GM12878 (cell line): ENCODE measurements at regions not wholly inside any gene's neighbourhood (a gene's known extent, or its start where the extent isn't known, plus 50 kb on each side); places are given as distances from the start of the nearest gene placed in this dataset.

ENCODE experiments used
- ATAC-seq: fragments of 200-7000 bp; cut with Tn5 transposase; 3 replicates; pipeline ENCODE4 v1.9.1; 2020; ENCODE audit warnings: mild to moderate bottlenecking, moderate library complexity
- BruUV-seq: library from RNA; stranded (reverse); fragments of 400-500 nt; replicated peaks from 2 replicates; lab custom pipeline; 2021; lab: Mats Ljungman, UMichigan
- CTCF ChIA-PET: fragments of 300-600 bp; sonication (Branson Sonifier 250); formaldehyde crosslinking; extraction: SDS; loops from one replicate; lab custom pipeline; 2021; ENCODE audit warnings: inconsistent platforms; lab: Yijun Ruan, JAX
- POLR2A ChIA-PET: fragments of 350-600 bp; formaldehyde crosslinking; extraction: SDS; loops from one replicate; lab custom pipeline; 2021; ENCODE audit warnings: inconsistent platforms; lab: Charles Lee
- RAD21 ChIA-PET: fragments of 300-600 bp; sonication (Branson Sonifier 250); formaldehyde crosslinking; loops from one replicate; lab custom pipeline; 2023; ENCODE audit warnings: antibody characterized with exemption; ENCODE audit not compliant: unreplicated experiment; lab: Charles Lee
- SMC1A ChIA-PET: fragments of 300-600 bp; sonication (Branson Sonifier 250); formaldehyde crosslinking; loops from one replicate; lab custom pipeline; 2023; ENCODE audit not compliant: unreplicated experiment, uncharacterized antibody; lab: Charles Lee
- DNase-seq: peaks from one replicate; pipeline ENCODE4 v3.0.0-alpha.2; 2011; ENCODE audit warnings: low read depth, low spot score
- FAIRE-seq: peaks from 3 replicates; lab custom pipeline; 2011; peaks lifted over from hg19 to GRCh38; lab: Jason Lieb, UNC
- H2AFZ ChIP-seq: 2 replicates; pipeline ENCODE4 v1.6.0; 2011; ENCODE audit warnings: low read depth, low read length, control low read depth; ENCODE audit not compliant: control insufficient read depth
- H3K27ac ChIP-seq: 2 replicates; pipeline ENCODE4 v1.5.1; 2011; ENCODE audit warnings: control low read depth; ENCODE audit not compliant: control insufficient read depth, insufficient read depth
- H3K27me3 ChIP-seq, 2 experiments: replicated peaks in 1 of 2; 2 replicates each; pipeline versions ENCODE4 v1.6.0 to v1.6.1; 2011; ENCODE audit warnings: low read length in 1 of 2; ENCODE audit not compliant: control insufficient read depth in 2 of 2, insufficient read depth in 2 of 2
- H3K36me3 ChIP-seq, 2 experiments: 2 replicates each; pipeline ENCODE4 v1.5.1; 2011; ENCODE audit warnings: low read length in 1 of 2; ENCODE audit not compliant: control insufficient read depth in 2 of 2, insufficient read depth in 2 of 2
- H3K4me1 ChIP-seq: 2 replicates; pipeline ENCODE4 v1.6.1; 2011; ENCODE audit warnings: mild to moderate bottlenecking, low read length, moderate library complexity, mixed read lengths; ENCODE audit not compliant: control insufficient read depth, insufficient read depth
- H3K4me2 ChIP-seq: 2 replicates; pipeline ENCODE4 v1.6.0; 2011; ENCODE audit warnings: control low read depth; ENCODE audit not compliant: control insufficient read depth, insufficient read depth
- H3K4me3 ChIP-seq: fragments of 200-600 bp; sonication (generic); 2 replicates; pipeline ENCODE4 v1.5.1; 2016
- H3K79me2 ChIP-seq: 2 replicates; pipeline ENCODE4 v1.6.0; 2011; ENCODE audit warnings: low read length; ENCODE audit not compliant: control insufficient read depth, insufficient read depth
- H3K9ac ChIP-seq: 2 replicates; pipeline ENCODE4 v1.8.0; 2011; ENCODE audit warnings: low read length, control low read depth, mixed read lengths; ENCODE audit not compliant: control insufficient read depth, insufficient read depth
- H3K9me3 ChIP-seq: replicated peaks from 3 replicates; pipeline ENCODE4 v1.5.1; 2011; ENCODE audit warnings: mild to moderate bottlenecking, low read length; ENCODE audit not compliant: control insufficient read depth, insufficient read depth
- H4K20me1 ChIP-seq: 2 replicates; pipeline ENCODE4 v1.6.0; 2011; ENCODE audit not compliant: control insufficient read depth, insufficient read depth
- BCLAF1 ChIP-seq: fragments of 450-650 bp; IDR thresholded peaks from 2 replicates; pipeline ENCODE4 v1.6.1; 2017; ENCODE audit warnings: antibody characterized with exemption, mild to moderate bottlenecking, moderate library complexity
- FOS ChIP-seq: IDR thresholded peaks from 3 replicates; pipeline ENCODE4 v1.6.1; 2011; ENCODE audit warnings: borderline replicate concordance; ENCODE audit not compliant: insufficient read length; ENCODE audit errors: extremely low read depth
- NFYA ChIP-seq: IDR thresholded peaks from 2 replicates; pipeline ENCODE4 v1.6.1; 2011; ENCODE audit warnings: low read depth, mild to moderate bottlenecking, low read length, improper control_type of control experiment, borderline replicate concordance
- RCOR1 ChIP-seq: conservative IDR thresholded peaks from 2 replicates; pipeline ENCODE4 v1.6.1; 2012; ENCODE audit warnings: low read depth, low read length, improper control_type of control experiment
- SMAD1 ChIP-seq: fragments of 450-650 bp; IDR thresholded peaks from 2 replicates; pipeline ENCODE4 v1.6.1; 2018; ENCODE audit warnings: mild to moderate bottlenecking, low read depth; ENCODE audit not compliant: partially characterized antibody
- STAT1 ChIP-seq: fragments of 450-650 bp; conservative IDR thresholded peaks from 2 replicates; pipeline ENCODE4 v1.6.1; 2014; ENCODE audit warnings: antibody characterized with exemption, mild to moderate bottlenecking
- SUPT20H ChIP-seq: IDR thresholded peaks from 2 replicates; pipeline ENCODE4 v1.6.1; 2011; ENCODE audit warnings: low read depth, mild to moderate bottlenecking, low read length, moderate library complexity, borderline replicate concordance; ENCODE audit not compliant: control insufficient read depth
- ZBED1 ChIP-seq: IDR thresholded peaks from 2 replicates; pipeline ENCODE4 v1.6.1; 2016; ENCODE audit warnings: borderline replicate concordance
- ZNF384 ChIP-seq: IDR thresholded peaks from 2 replicates; pipeline ENCODE4 v1.6.1; 2012; ENCODE audit warnings: low read depth, mild to moderate bottlenecking, low read length, improper control_type of control experiment, borderline replicate concordance
- WGBS: methylation state at CpG from one replicate; pipeline ENCODE4 v1.1.6; 2016; ENCODE audit warnings: low lambda C conversion rate; ENCODE audit not compliant: insufficient replicate concordance, insufficient coverage; ENCODE audit errors: missing lambda C conversion rate; 5-methylcytosine and 5-hydroxymethylcytosine counted together
- in situ Hi-C: fragments of 300-500 bp; cut with MboI; formaldehyde crosslinking; loops from 9 replicates; pipeline ENCODE4 v1.14.3; 2018; ENCODE audit warnings: mixed read lengths
- intact Hi-C: fragments of 100-400 bp; cut with micrococcal nuclease; formaldehyde crosslinking; loops from one replicate; pipeline ENCODE4 v1.14.2; 2022; ENCODE audit not compliant: unreplicated experiment

DNA sequence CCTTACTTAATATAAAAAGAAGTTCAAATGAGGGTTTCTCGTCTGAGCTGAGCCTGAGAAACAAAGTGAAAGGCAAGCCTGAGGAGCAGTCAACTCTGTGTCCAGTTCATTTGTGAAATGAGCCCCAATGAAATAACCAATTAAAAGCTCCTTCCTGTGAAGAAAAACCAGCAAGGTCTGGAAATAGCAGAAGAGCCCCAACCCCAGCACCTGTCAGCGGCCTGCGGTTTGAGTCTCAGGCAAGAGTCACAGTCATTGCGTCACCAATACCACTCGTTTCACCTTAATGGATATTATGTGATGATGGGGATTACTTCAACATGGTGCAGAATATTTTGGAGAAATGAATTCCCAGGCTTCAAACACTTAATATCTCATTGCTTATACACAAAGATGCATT lies 211.3 kb upstream of the DPP6 start:
- Histone ChIP-seq H3K36me3 (no peaks in the 10 kb centered on the region), H3K27ac (no peak overlapping the region), H3K27me3 (no peaks in the 10 kb centered on the region), H3K79me2 (no peaks in the 10 kb centered on the region), H3K4me3 (no peak overlapping the region), H3K4me1 (no peaks in the 10 kb centered on the region), H2AFZ (no peak overlapping the region), H3K4me2 (no peak overlapping the region), H3K9ac (no peak overlapping the region), H3K9me3 (no peaks in the 10 kb centered on the region; the same call in 2 of the 3 replicates), H4K20me1 (no peaks in the 10 kb centered on the region)
- no peak for DNase-seq
- no peak for TF ChIP-seq ZNF384
- no peak for TF ChIP-seq ZBED1
- TF ChIP-seq SUPT20H: no peak
- TF ChIP-seq STAT1: no peak
- no peak for TF ChIP-seq RCOR1
- no peak for TF ChIP-seq FOS
- no peak for TF ChIP-seq SMAD1
- TF ChIP-seq BCLAF1: no peak
- TF ChIP-seq NFYA: no peak
- no peak for ATAC-seq
- ChIA-PET POLR2A (no interaction called here), SMC1A (no interaction called here), CTCF (no interaction called here), RAD21 (no interaction called here)
- BruUV-seq: no TSS peak
- WGBS: 47% methylated on average over 5 of the region's 5 CpGs
- in situ Hi-C loops: no loop called here
- no peak for FAIRE-seq
- intact Hi-C loops: no loop called here
